Upper lobe of left lung (tissue), 4 donors: ENCODE measurements at regions not wholly inside any gene's neighbourhood (a gene's known extent, or its start where the extent isn't known, plus 50 kb on each side); places are given as distances from the start of the nearest gene placed in this dataset.

Experiments used
- CTCF ChIP-seq, 6 experiments: fragments of 450-650 bp in 4 of 6; fragments of 200-600 bp in 2 of 6; sonication (generic) in 2 of 6; IDR thresholded peaks; one replicate each; pipeline ENCODE4 v1.5.1; 2016 to 2019; ENCODE audit warnings: antibody characterized with exemption in 6 of 6
- EP300 ChIP-seq, 4 donors: sonication (generic); formaldehyde crosslinking; IDR thresholded peaks; one replicate each; pipeline ENCODE4 v1.5.1; 2017; ENCODE audit warnings: antibody characterized with exemption in 4 of 4, control low read depth in 2 of 4
- POLR2A ChIP-seq, 4 donors: fragments of 450-650 bp; IDR thresholded peaks; one replicate each; pipeline ENCODE4 v1.5.1; 2016 to 2017; ENCODE audit warnings: antibody characterized with exemption in 4 of 4, mild to moderate bottlenecking in 2 of 4
- POLR2AphosphoS5 ChIP-seq, 2 donors: sonication (generic); formaldehyde crosslinking; IDR thresholded peaks; one replicate each; pipeline ENCODE4 v1.5.1; 2017; ENCODE audit warnings: antibody characterized with exemption in 2 of 2

- no peak for TF ChIP-seq EP300 (IDR thresholded peaks at IDR 0.05)
- no peak for TF ChIP-seq CTCF (IDR thresholded peaks at IDR 0.05)
- no peak for TF ChIP-seq POLR2AphosphoS5 (IDR thresholded peaks at IDR 0.05)
- no peak for TF ChIP-seq POLR2A (IDR thresholded peaks at IDR 0.05)
Observed at GRCh38 chr7:41880107-41880506, 177.2 kb upstream of the INHBA start.
